ENCODE measurements at regions not wholly inside any gene's neighbourhood (a gene's known extent, or its start where the extent isn't known, plus 50 kb on each side); places are given as distances from the start of the nearest gene placed in this dataset.

DNA sequence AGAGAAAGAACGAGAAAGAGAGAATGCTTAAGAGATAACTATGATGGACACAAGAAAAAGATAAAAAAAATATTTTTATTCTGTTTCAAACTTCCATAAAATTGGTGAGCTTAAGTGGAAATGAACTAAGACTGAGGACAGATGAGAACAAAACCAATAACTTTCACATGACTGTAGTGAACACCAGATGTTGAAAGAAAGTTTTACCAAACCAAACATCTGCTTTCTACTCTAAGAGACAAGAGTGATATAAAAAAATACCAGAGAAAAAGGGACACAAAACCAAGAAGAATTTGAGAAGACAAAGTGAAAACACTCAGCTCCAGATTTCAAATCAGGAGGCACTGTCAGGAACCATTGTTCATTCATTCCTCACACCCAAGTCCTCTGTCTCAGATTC is 147.9 kb downstream of the IMPG2 start:
- ATAC-seq: no peak
- H3K4me3 Mint-ChIP-seq: no peak overlapping the region

DNA sequence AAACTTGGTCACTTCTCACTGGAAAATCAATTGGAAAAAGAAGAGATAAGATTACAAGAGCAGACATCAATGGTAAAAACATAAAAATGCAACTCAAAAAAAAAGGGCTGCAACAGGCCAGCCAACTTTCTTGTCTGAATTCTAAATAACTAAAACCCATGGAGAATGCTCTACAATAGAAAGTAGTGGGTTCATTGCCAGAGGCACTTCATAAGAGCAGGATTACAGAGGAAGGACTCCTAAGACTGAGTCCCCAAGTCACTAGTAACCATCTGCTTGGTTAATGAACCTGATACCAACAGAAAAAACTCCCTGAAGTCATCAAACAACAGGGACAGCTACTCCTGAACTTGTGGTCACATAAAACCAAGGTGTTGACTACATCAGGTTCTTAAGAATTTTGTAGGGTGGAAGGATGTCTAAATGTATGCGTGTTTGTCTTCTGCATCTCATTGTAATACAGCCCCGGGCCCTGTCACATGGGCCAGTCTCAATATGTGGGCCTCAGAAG is 148.6 kb downstream of the IMPG2 start:
- Mint-ChIP-seq H3K36me3 (ENCODE audit: insufficient read depth) (no peaks in the 10 kb centered on the region), H3K27me3 (ENCODE audit: low read depth) (peaks cover 9% of the 10 kb centered on the region), H3K9me3 (no peaks in the 10 kb centered on the region), H3K4me1 (ENCODE audit: low read depth) (no peaks in the 10 kb centered on the region), H3K4me3 (no peak overlapping the region)
- DNase-seq: no peak
- ATAC-seq: peak; percentile 59 to 76

More for the DNA sequence above, 147.9 kb downstream of the IMPG2 start:
- H3K36me3 Mint-ChIP-seq (ENCODE audit: insufficient read depth): no peaks in the 10 kb centered on the region
- H3K4me1 Mint-ChIP-seq (ENCODE audit: low read depth): no peaks in the 10 kb centered on the region
- no peaks in the 10 kb centered on the region for H3K9me3 Mint-ChIP-seq
- peaks cover 9% of the 10 kb centered on the region for H3K27me3 Mint-ChIP-seq (ENCODE audit: low read depth)
- no peak for DNase-seq

DNA sequence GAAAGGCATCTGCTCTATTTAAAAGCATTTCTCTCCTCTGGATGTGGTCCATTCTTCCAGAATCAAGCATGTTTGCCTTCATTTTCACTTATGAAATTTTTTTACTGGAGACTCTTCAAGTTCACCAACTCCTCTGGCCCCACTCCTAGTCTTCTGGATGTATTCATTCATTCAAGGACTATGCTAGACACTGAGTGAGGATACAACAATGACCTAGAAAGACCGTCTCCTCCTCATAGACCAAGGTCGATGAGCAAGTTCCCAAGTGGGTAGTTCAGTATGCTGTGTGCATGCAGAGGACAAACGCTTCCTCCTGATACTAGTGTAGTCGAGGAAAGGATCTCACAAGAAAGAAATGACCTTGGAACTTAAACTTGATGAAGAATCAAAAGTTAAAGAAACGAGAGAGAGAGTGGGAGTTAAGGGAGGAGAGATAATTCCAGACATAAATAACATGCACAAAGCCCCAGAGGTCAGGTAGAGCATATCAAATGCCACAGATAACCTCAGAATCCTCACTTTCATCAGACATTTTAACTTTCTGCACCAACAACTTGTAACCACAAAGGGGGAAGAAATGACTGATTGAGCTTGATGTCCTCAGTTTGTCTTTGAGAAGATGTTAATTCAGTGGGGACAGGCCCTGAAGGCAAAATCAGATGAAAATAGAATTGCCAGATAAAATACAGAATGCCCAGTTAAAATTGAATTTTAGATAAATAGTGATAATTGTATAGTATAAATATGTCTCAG is 149.4 kb downstream of the IMPG2 start:
- no peaks in the 10 kb centered on the region for H3K9me3 Mint-ChIP-seq
- H3K36me3 Mint-ChIP-seq (ENCODE audit: insufficient read depth): no peaks in the 10 kb centered on the region
- no peak for DNase-seq
- H3K4me3 Mint-ChIP-seq: no peak overlapping the region
- peak in 1 of 2 donors; percentile 47 for ATAC-seq
- H3K27me3 Mint-ChIP-seq (ENCODE audit: low read depth): peaks cover 12% of the 10 kb centered on the region
- no peaks in the 10 kb centered on the region for H3K4me1 Mint-ChIP-seq (ENCODE audit: low read depth)

DNA sequence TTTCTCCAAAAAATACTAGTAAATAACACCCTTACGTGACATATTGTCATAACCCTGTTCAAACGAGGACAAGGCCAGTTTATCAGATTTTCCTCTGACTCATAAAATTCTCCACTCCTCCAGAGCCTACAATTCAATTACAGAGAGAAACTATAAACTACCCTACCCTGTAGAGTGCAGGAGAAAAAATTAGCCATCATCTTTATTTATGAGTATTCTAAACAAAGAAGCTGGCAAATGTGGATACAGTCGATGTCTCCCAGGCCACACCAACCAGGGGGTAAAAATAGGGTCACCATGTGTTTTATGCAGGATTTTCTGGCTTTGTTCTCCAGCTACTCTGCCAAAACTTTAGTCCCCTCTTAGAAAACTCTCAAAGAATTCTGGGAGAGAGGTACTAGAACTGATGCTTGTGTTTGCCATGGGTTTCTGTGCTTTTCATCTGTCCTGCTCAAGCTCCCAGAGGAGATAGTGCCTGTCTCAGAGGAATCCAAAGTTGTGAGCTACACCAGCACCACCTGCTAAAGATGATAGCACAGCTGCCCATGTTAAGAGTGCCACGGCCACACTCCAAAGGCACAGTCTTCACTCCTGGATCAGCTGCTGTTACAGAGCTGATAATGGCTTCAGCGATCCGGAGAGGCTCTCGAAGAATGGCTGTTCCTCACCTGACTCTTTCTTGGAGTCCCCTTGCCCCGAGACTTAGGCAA is 150.2 kb downstream of the IMPG2 start:
- DNase-seq (no peak), ATAC-seq (no peak)
- no peaks in the 10 kb centered on the region for H3K36me3 Mint-ChIP-seq (ENCODE audit: insufficient read depth)
- no peaks in the 10 kb centered on the region for H3K4me1 Mint-ChIP-seq (ENCODE audit: low read depth)
- H3K27me3 Mint-ChIP-seq (ENCODE audit: low read depth): peaks cover 12% of the 10 kb centered on the region
- no peak overlapping the region for H3K4me3 Mint-ChIP-seq
- H3K9me3 Mint-ChIP-seq: no peaks in the 10 kb centered on the region

DNA sequence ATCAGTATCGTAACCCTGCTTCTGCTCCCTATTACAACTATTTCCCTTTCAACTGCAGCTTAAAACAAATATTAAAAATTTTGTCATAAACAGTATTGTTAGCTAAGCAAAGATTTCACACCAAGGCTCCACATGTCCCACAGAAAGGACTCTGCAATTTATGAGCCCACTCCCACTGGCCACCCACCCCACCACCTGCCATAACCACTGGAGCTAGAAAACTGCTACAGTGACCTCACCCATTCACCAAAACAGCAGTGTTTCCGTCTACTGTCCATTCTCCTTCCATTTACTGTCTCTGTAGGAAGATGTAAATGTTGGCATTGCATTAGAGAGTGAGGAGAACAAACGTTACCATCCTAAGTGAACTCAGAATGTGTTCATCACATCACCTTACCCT is 150.9 kb downstream of the IMPG2 start:
- no peaks in the 10 kb centered on the region for H3K36me3 Mint-ChIP-seq (ENCODE audit: insufficient read depth)
- H3K4me3 Mint-ChIP-seq: no peak overlapping the region
- no peaks in the 10 kb centered on the region for H3K9me3 Mint-ChIP-seq
- no peaks in the 10 kb centered on the region for H3K4me1 Mint-ChIP-seq (ENCODE audit: low read depth)
- DNase-seq (no peak), ATAC-seq (no peak)
- peaks cover 12% of the 10 kb centered on the region for H3K27me3 Mint-ChIP-seq (ENCODE audit: low read depth)

DNA sequence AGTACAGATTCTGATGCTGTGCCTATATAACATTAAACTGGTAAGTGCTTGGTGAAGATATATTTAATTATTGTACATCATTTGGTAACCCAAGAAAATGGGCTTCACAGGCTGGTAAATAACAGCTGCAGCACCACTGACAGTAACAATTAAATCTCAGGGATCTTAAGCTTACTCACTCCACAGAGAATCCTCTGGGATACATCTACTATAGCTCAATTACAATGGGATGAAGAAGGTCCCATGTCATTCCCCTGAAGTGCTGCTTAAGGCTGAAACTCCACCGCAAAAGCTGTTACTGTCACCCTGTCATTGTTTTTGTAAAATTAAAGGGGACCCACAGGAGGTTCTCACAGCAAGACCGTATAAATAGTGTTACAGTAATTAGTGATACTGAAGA is 153.0 kb downstream of the IMPG2 start:
- no peak overlapping the region for H3K4me3 Mint-ChIP-seq
- DNase-seq (no peak), ATAC-seq (no peak)
- no peaks in the 10 kb centered on the region for H3K9me3 Mint-ChIP-seq
- no peaks in the 10 kb centered on the region for H3K36me3 Mint-ChIP-seq (ENCODE audit: insufficient read depth)
- H3K4me1 Mint-ChIP-seq (ENCODE audit: low read depth): no peaks in the 10 kb centered on the region
- peaks cover 16% of the 10 kb centered on the region for H3K27me3 Mint-ChIP-seq (ENCODE audit: low read depth)

DNA sequence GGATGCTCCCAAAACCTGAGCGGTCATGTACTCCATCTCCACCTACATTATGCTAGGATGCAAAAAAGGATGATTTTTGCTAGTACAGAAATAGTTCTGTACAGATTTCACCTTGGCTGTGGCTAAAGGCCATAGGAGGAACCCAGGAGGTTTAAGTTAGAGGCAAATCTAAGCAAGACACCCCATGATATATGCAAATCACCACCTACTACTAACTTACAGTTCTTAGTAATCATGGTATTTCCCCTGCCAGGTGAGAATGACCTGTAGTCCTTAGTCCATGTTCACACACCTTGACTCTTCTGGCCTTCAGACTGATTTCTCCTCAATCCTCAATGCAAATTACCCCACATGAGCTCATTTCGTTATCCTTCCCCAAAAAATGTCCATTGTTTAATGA is 154.2 kb downstream of the IMPG2 start:
- no peaks in the 10 kb centered on the region for H3K36me3 Mint-ChIP-seq (ENCODE audit: insufficient read depth)
- H3K27me3 Mint-ChIP-seq (ENCODE audit: low read depth): peaks cover 22% of the 10 kb centered on the region
- DNase-seq (no peak), ATAC-seq (no peak)
- no peaks in the 10 kb centered on the region for H3K9me3 Mint-ChIP-seq
- H3K4me3 Mint-ChIP-seq: no peak overlapping the region
- no peaks in the 10 kb centered on the region for H3K4me1 Mint-ChIP-seq (ENCODE audit: low read depth)

DNA sequence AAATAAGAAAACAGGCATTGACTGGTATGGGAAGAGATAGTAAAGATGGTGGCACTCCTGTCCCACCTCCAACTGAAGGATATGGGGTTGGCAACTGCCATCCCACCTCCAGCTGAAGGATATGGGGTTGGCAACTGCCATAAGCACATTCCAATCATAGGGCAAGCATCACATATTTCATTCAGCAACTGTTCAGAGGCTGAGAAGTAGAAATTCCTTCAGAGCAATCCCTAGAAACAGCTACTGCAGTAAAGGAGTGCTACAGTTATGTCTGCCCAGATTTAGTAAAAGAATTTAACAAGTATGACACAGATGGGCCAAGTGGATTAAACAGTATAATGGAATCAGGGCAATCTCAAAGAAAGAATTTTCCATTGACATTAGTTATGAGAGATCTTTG is 156.8 kb downstream of the IMPG2 start:
- ATAC-seq (no peak), DNase-seq (no peak)
- H3K4me3 Mint-ChIP-seq: no peak overlapping the region
- H3K9me3 Mint-ChIP-seq: no peaks in the 10 kb centered on the region
- H3K36me3 Mint-ChIP-seq (ENCODE audit: insufficient read depth): no peaks in the 10 kb centered on the region
- H3K27me3 Mint-ChIP-seq (ENCODE audit: low read depth): peaks cover 17% of the 10 kb centered on the region
- H3K4me1 Mint-ChIP-seq (ENCODE audit: low read depth): no peaks in the 10 kb centered on the region

DNA sequence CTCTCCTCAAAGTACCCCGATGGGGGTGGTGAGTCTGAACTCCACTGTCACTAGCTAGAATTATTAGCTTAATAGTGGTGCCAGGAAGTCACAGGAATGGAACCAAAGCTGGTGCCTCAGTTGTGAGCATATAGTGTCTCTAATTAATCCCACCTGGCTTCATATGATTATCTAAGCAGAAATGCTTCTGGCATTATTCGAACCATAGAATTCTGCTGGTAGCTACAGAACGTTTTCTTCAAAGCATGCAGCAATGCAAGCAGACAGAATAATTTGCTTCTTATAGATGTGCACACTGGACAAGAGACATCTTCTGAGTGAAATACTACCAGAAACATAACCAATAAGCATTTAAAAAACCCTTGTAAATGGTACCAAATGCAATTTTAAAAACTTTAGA is 160.9 kb downstream of the IMPG2 start:
- ATAC-seq (no peak), DNase-seq (no peak)
- Mint-ChIP-seq H3K36me3 (ENCODE audit: insufficient read depth) (no peaks in the 10 kb centered on the region), H3K4me1 (ENCODE audit: low read depth) (no peaks in the 10 kb centered on the region), H3K27me3 (ENCODE audit: low read depth) (peaks cover 17% of the 10 kb centered on the region), H3K4me3 (no peak overlapping the region), H3K9me3 (no peaks in the 10 kb centered on the region)

DNA sequence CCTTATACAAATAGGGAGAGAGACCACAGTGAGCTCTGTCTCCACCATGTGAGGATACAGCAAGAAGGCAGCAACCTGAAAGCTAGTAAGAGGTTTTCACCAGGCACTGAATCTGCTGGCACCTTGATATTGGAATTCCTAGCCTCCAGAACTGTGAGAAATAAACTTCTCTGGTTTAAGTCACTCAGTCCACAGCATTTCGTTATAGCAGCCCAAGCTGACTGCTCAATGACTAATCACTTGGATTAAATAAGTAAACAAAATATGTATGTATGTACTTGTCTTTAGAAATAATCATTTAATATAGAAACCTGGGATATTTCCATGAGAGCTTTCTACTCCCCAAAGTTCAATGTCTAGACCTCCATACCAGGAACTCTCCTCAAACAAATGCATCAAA is 162.0 kb downstream of the IMPG2 start:
- no peaks in the 10 kb centered on the region for H3K9me3 Mint-ChIP-seq
- no peak for DNase-seq
- H3K4me3 Mint-ChIP-seq: no peak overlapping the region
- peaks cover 18% of the 10 kb centered on the region for H3K27me3 Mint-ChIP-seq (ENCODE audit: low read depth)
- no peaks in the 10 kb centered on the region for H3K36me3 Mint-ChIP-seq (ENCODE audit: insufficient read depth)
- ATAC-seq: no peak
- no peaks in the 10 kb centered on the region for H3K4me1 Mint-ChIP-seq (ENCODE audit: low read depth)

DNA sequence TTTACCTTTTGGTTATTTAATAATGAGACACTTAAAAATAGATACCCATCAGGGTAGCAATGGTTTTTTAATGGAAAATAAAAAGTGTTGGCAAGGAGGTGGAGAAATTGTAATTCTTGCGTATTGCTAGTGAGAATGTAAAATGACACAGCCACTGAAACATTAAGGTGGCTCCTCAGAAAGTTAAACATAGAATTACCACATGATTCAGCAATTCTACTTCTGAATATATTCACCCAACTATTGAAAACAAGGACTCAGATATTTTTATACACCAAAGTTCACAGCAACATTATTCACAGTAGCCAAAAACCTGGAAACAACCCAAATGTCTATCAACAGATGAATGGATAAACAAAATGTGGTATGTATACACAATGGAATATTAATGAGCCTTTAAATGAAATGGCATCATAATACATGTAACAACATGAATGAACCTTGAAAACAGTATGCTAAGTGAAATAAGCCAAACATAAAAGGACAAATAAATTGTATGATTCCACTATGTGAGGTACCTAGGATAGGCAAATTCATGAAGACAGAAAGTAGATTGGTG is 163.5 kb downstream of the IMPG2 start:
- no peaks in the 10 kb centered on the region for H3K9me3 Mint-ChIP-seq
- H3K27me3 Mint-ChIP-seq (ENCODE audit: low read depth): peaks cover 19% of the 10 kb centered on the region
- H3K4me1 Mint-ChIP-seq (ENCODE audit: low read depth): no peaks in the 10 kb centered on the region
- H3K36me3 Mint-ChIP-seq (ENCODE audit: insufficient read depth): no peaks in the 10 kb centered on the region
- DNase-seq: no peak
- H3K4me3 Mint-ChIP-seq: no peak overlapping the region
- no peak for ATAC-seq

DNA sequence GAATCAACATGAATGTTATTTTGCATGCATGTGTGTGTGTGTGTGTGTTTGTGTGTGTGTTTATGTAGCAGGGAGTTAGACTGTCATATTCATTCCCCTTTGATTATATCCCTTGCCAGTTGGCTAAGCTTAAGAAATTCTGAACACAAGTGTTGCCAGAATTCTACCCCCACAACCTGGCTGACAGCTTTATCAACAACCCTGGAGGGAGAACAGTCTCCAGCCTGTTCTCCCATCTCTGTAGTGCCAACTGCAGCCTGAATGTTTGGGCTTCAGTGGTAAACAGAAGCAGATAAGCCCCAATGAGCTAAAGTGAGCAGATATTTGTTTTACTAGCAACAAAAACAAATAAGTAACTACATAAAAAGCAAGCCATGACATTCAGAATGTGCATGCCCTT is 162.6 kb upstream of the ABI3BP start:
- Mint-ChIP-seq H3K4me1 (ENCODE audit: low read depth) (no peaks in the 10 kb centered on the region), H3K9me3 (no peaks in the 10 kb centered on the region), H3K27me3 (ENCODE audit: low read depth) (peaks cover 21% of the 10 kb centered on the region)

DNA sequence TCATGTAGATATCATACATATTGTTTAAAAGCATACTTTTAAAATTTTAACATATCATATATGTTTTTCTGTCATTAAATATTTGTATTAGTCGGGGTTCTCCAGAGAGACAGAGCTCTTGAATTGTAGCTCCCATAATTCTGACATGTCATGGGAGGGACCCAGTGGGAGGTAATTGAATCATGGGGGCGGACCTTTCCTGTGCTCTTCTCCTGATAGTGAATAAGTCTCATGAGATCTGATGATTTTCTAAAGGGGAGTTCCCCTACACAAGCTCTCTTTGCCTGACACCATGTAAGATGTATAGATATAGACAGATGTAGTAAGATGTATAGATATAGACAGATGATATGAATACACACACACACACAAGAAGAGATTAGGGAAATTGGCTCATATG is 161.2 kb upstream of the ABI3BP start:
- Mint-ChIP-seq H3K4me3 (no peak overlapping the region), H3K27me3 (ENCODE audit: low read depth) (peaks cover 23% of the 10 kb centered on the region), H3K4me1 (ENCODE audit: low read depth) (no peaks in the 10 kb centered on the region), H3K9me3 (no peaks in the 10 kb centered on the region), H3K36me3 (ENCODE audit: insufficient read depth) (no peaks in the 10 kb centered on the region)
- no peak for ATAC-seq
- no peak for DNase-seq

More for the DNA sequence above, 162.6 kb upstream of the ABI3BP start:
- Mint-ChIP-seq H3K36me3 (ENCODE audit: insufficient read depth) (no peaks in the 10 kb centered on the region), H3K4me3 (no peak overlapping the region)
- DNase-seq: no peak
- no peak for ATAC-seq

DNA sequence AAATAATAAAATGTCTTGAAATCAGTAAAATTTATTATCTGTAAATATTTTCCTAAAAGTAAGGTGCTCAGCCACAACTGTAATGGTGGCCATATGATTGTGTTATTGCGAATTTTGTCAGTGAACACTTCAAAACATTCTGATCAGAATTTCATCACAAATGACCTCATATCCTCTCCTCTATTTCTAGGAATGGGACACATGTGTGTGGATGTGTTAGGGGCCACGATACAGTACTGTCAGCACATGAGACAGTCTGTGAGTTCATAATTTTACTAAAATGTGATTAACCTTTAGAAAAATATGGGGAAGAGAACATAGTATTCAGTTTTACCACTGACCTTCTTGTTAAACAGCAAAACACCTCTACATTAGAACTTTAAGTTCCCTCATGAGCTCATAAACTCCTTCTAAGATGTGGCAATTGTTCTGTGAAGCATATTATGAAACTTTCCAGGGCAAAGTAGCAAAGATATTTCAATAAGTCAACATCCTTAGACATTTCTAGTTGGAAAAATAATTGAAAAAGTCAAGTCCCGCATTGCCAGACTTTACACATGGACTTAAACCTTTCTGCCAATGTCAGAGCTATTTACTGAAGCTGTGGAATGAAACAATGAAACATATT is 158.2 kb upstream of the ABI3BP start:
- no peak for ATAC-seq
- peaks cover 30% of the 10 kb centered on the region for H3K27me3 Mint-ChIP-seq (ENCODE audit: low read depth)

More for the DNA sequence above, 158.2 kb upstream of the ABI3BP start:
- Mint-ChIP-seq H3K4me3 (no peak overlapping the region), H3K4me1 (ENCODE audit: low read depth) (no peaks in the 10 kb centered on the region), H3K9me3 (no peaks in the 10 kb centered on the region), H3K36me3 (ENCODE audit: insufficient read depth) (no peaks in the 10 kb centered on the region)
- no peak for DNase-seq

Measured in activated T-cell treated with anti-CD3 and anti-CD28 coated beads, Interleukin-2, amount 50 U/mL, for 4 hours (primary cell).